Testis (tissue), 2 donors: ENCODE measurements at regions not wholly inside any gene's neighbourhood (a gene's known extent, or its start where the extent isn't known, plus 50 kb on each side); places are given as distances from the start of the nearest gene placed in this dataset.

Experiments used
- POLR2A ChIP-seq: fragments of 450-650 bp; IDR thresholded peaks from one replicate; pipeline ENCODE4 v1.6.1; 2017; ENCODE audit warnings: antibody characterized with exemption, mild to moderate bottlenecking, moderate library complexity
- TF ChIP-seq, protein P1 (sequence below), 3 experiments: fragments of 450-650 bp in 2 of 3; fragments of 200-600 bp in 1 of 3; sonication (generic) in 1 of 3; IDR thresholded peaks; one replicate each; pipeline ENCODE4 v1.5.1; 2016 to 2019; ENCODE audit warnings: antibody characterized with exemption in 3 of 3, mild to moderate bottlenecking in 2 of 3, moderate library complexity in 1 of 3

DNA sequence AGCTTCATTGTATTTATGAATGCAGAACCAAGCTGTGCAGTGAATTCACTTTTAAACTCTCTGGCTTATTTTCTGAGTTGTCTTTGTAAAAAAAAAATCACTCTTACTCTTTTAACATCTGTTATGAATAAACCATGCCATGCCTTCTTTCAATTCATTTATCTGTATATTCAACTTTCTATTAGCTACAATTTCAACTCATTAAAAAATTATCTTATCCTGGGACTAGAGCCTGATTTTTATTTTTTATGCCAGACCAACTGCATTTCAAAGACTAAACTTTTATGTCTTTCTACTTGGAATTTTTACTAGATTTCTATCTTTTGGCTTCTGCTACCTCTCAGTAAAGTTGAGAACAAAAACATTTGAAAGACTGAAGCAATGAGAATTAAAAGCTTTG lies 342.7 kb downstream of the DEPDC1B start:
- TF ChIP-seq, protein P1, sequence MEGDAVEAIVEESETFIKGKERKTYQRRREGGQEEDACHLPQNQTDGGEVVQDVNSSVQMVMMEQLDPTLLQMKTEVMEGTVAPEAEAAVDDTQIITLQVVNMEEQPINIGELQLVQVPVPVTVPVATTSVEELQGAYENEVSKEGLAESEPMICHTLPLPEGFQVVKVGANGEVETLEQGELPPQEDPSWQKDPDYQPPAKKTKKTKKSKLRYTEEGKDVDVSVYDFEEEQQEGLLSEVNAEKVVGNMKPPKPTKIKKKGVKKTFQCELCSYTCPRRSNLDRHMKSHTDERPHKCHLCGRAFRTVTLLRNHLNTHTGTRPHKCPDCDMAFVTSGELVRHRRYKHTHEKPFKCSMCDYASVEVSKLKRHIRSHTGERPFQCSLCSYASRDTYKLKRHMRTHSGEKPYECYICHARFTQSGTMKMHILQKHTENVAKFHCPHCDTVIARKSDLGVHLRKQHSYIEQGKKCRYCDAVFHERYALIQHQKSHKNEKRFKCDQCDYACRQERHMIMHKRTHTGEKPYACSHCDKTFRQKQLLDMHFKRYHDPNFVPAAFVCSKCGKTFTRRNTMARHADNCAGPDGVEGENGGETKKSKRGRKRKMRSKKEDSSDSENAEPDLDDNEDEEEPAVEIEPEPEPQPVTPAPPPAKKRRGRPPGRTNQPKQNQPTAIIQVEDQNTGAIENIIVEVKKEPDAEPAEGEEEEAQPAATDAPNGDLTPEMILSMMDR (IDR thresholded peaks at IDR 0.05): no peak
- no peak for TF ChIP-seq POLR2A
